Dedifferentiated amniotic fluid mesenchymal stem cell (primary cell): ENCODE measurements at regions not wholly inside any gene's neighbourhood (a gene's known extent, or its start where the extent isn't known, plus 50 kb on each side); places are given as distances from the start of the nearest gene placed in this dataset.
"Not testable (repeated sequence)": the region's sequence is repeated elsewhere in the genome, so short reads cannot be mapped to it uniquely, and the experiment has no call there.

Experiments
- DNase-seq: peaks from one replicate; pipeline ENCODE4 v3.0.0-alpha.2; 2016; ENCODE audit errors: extremely low spot score

DNA sequence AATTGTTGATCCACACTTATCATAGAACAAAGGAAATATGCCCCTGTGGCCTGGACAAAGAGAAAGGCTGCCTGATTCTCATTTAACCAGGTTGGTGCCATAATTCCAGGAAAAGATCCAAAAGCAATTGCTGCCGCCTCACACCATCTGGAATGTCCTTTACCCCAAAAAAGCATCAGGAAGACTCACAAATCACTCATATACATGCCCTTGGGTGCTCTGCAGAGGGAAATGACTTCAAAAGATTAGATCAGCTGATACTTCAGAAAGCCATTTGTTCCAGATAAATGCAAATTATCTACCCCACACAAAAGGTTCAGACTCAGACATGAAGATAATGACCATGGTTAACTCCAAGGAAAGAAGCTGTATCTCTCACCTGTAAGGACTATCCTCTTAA lies 285.8 kb downstream of the C1D start:
- no peak for DNase-seq

DNA sequence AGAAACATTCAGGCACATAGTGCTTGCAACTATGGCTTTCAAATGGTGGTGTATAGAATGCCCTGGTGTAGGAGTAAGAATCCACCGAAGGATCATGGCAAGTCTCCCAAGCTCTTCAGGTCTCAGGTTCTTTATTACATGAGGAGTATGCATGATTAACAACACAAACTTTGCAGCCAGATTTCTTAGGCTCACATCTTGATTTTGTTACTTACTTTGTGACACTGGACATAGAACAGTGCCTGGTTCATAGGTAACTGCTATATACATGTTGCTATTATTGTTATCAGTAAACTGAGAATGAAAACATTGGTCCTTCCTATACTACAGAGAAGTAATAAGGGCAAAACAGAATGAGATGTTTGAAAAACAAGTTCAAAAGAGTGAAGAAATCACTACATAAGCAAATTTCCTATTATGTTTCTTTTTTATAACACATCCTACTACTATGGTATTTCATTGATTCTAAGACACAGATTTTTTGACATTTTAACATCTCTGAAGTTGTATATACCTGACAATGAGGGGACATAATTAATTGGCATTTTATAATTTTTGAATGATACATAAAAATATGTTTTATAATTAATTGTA lies 284.9 kb downstream of the C1D start:
- DNase-seq: no peak

GRCh38 chr2:67780841-67781240 lies 282.0 kb downstream of the C1D start:
- DNase-seq: not testable (repeated sequence)

- DNase-seq: no peak
Measured at GRCh38 chr2:67782443-67782842, 280.4 kb downstream of the C1D start.

DNA sequence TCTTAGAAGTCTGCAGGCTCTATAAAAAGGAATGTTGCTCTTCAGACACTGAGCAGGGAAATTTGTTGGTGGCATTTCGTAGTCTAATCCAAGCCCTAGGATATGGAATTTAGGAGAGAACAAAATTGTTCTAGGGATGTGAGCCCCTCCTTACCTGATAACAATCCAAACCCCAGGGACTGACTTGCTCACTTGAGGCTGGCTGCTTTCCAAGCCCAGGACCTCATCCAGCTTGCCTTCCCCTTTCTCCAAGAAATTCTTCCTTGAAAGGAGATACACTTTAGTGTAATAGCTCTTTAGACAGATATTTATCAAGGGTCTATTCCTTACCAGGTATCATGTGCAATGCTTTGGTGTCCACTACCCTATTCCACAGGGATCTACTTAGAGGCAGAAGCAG lies 279.8 kb downstream of the C1D start:
- DNase-seq: no peak

GRCh38 chr2:67790622-67791021 lies 272.2 kb downstream of the C1D start:
- DNase-seq: no peak

DNA sequence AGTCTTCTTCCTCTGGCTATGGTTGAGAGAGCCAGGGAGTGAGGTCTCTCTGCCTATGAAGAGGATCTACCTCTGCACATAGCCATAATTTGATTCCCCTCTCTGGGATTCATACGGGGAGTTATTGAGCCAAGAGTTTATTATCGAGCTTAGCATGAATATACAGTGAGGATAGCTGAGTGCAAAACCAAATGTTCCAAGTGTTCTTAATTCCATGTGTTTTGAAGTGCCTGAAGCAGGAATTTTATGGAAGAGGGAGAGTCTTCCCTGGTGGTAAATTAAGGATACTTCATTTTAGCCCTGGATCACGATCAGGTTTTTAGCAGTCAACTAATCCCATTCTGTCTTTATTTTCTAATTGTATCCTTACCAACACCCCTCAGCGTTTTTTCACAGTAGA lies 270.6 kb downstream of the C1D start:
- no peak for DNase-seq

GRCh38 chr2:67792681-67793091 lies 270.1 kb downstream of the C1D start:
- DNase-seq: no peak

DNA sequence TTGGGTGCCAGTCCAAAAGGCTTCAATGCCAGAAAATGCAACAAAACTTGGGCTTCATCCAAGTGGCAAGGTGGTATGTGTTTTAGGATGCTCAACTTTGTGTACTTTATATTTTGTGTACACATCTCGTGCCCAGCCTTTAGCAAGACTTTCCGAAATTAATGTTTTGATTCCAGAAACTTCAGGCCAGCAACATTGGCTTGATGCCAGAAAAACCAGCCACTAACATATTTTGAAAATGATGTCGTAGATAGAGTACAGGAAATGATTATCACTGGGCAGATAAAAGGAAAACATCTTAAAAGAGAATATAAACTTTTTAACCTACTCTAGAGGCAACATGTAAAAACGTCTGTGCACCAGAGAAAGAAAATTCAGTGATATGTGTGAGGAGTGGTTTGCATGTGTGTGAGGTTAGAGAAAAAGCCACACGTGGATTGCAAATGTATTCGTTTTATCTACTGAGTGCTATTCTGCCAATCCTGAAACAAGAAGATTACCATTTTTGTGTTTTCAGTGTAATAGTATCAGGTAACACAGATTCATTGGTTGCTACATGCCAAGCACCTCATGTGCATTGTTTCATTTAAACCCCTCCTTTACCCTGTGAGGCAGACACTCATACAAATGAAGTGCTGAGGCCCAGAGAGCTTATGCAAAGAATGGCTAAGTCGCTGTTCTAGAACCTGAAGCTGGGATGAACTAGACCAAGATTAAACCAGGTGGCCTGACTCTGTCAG lies 264.8 kb downstream of the C1D start:
- DNase-seq: no peak

DNA sequence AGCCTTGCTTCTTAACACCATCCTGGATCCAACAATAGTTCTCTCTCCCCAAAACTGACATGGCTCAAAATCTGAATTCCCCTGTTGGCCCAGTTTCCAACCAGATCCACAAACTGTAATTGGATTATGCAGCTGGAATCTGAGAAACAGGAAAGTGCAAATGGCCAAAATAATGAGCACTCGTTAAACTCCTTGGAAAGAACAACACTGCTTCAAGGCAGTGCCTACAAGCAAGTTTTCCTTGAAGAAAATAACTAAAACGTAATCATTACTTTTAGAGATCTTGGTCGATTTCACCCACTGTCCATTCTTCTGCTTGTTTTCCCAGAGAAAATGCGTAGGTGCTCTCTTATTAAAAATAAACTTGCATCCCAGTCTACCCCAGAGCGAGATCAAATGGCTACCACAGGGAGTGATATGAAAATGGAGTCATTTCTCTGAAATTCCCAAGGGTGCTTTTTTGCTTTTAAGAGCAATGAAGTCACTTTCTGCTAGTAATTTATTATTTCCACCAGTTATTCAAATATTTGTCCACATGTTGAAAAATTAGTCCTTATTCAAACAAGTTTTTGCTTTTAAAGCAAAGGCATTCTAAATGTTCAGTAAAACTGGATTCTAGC lies 264.2 kb downstream of the C1D start:
- no peak for DNase-seq

DNA sequence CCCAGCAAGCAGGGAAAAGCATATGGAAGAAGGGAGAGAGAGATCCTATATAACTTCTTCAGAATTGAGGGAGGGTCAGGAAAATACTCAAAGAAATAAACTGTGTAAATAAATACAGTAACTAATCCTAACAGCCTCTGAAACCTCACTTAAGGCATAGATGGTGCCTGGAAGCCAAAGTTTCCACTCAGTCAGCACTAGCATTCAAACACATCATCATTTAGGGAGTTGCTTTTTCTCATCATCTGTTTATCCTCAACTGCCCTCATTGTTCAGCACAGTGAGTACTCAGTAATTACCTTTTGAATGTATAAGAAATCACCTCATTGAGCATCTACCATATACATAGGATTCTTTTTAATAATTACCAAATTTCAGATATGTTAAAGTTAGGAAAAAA lies 262.9 kb downstream of the C1D start:
- no peak for DNase-seq

DNA sequence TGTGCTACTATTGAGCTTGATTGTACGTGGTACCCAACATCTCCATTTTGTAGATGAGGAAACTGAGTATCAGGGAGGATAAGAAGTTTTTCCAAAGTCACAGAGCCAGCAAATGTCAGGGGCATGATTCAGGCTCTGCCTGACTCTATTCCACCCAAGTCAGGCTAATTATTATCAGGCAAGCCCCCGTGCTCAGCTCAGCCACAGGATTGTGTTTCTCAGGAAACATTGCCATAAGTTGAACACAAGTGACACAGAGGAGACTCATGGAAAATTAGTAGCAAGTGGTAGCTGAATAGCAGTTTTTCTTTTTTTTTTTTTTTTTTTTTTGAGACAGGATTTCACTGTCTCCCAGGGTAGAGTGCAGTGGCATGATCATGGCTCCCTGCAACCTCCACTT lies 260.5 kb downstream of the C1D start:
- DNase-seq: no peak

- DNase-seq: no peak
Measured at GRCh38 chr2:67802824-67803223, 260.0 kb downstream of the C1D start.

- DNase-seq: no peak
Measured at GRCh38 chr2:67806816-67807215, 256.0 kb downstream of the C1D start.

DNA sequence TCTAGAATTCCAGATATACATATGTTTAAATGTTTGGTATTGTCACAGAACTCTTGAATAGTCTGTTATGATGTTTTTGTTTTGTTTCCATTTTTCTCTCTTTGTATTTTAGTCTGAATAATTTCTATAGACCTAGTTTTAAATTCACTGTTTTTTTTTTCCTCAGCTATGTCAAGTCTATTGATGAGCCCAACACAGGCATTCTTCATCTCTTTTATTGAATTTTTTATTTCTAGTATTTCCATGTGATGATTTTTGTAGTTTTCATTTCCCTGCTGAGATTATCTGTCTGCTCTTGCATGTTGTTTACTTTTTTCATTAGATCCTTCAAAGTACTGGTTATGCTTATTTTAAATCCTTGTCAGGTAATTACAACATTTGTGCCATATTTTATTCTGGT lies 254.7 kb downstream of the C1D start:
- no peak for DNase-seq

DNA sequence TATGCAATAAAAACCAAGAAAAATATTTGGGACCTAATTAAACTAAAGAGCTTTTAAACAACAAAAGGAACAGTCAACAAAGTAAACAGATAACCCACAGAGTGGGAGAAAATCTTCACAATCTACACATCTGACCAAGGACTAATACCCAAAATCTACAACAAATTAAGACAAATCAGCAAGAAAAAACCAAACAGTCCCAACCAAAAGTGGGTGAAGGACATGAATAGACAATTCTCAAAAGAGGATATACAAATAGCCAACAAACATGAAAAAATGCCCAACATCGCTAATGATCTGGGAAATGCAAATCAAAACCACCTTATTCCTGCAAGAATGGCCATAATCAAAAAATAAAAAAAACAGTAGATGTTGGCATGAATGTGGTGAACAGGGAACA lies 250.1 kb downstream of the C1D start:
- no peak for DNase-seq

- DNase-seq: no peak
Measured at GRCh38 chr2:67823726-67824125, 239.1 kb downstream of the C1D start.

GRCh38 chr2:67824186-67824585 lies 238.6 kb downstream of the C1D start:
- DNase-seq: no peak

- no peak for DNase-seq
Measured at GRCh38 chr2:67825476-67825875, 237.3 kb downstream of the C1D start.

DNA sequence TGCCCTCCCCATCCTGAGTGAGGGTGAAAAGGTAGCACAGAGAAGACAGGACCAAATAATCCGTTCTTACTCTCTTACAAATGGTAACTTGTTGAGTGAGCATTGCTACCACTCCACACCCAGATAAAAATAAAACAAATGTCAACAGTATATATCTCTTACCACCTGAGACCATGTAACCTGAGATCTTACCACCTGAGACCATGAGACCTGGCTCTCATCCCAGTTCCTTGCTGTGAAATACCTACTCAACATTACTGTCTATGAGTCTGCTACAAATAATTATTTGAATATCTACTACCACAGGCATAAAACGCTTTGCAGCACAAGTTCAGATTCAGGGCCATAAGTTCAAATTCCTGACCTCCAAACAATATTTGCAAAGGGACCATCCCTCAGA lies 234.7 kb downstream of the C1D start:
- no peak for DNase-seq

DNA sequence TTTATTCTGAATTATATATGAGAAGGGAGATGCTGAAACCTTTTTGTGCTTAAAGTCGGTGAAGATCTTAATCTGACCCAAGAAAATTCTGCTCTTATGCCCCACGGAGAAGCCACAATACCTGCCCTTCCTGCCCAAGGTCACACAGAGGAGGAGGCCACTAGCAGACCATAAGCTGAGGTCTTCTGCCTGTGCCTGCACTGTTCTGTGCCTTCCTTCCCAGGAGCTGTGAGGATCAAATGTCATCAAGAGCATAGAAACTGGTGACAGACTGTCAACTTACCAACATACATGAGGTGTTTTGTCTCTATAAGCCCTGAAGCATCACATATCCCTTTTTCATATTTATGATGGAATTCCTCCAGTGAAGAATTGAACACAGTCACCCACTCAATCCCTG lies 233.3 kb downstream of the C1D start:
- DNase-seq: no peak

DNA sequence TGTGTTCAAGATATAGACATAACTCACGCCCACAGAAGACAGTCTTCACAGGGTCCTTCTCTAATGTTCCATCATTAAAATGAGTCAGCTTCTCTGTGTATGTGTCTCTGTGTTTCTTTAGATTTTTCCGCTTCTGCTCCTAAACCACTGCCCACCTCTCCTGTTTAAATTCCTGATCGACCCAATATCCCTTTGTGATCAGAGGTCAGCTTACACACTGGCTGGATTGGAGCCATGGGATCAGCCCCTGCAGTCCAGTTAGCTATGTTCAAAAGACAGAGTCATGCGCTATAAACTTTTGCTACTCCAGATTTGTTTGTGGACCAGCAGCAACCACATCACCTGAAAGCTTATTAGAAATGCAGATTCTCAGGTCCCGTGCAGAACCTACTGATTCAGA lies 229.2 kb downstream of the C1D start:
- DNase-seq: no peak

- no peak for DNase-seq
Measured at GRCh38 chr2:67834482-67834881, 228.3 kb downstream of the C1D start.
